Lung (tissue), 11 donors: ENCODE measurements at regions not wholly inside any gene's neighbourhood (a gene's known extent, or its start where the extent isn't known, plus 50 kb on each side); places are given as distances from the start of the nearest gene placed in this dataset.

Experiments
- ATAC-seq: fragments of 200-7000 bp; cut with Tn5 transposase; one replicate; pipeline ENCODE4 v1.9.1; 2020; ENCODE audit warnings: moderate number of reproducible peaks; ENCODE audit not compliant: insufficient read depth, low FRiP score
- DNase-seq, 3 donors: peaks; one replicate each; pipeline ENCODE4 v3.0.0-alpha.2; 2013 to 2017
- H3K27ac ChIP-seq, 2 donors: one replicate each; pipeline ENCODE4 v1.5.1; 2013; ENCODE audit warnings: mild to moderate bottlenecking in 2 of 2, moderate library complexity in 2 of 2, control low read depth in 1 of 2, inconsistent platforms in 1 of 2, low read depth in 1 of 2, low read length in 1 of 2
- H3K27me3 ChIP-seq, 3 donors: one replicate each; pipeline ENCODE4 v1.5.1; 2013; ENCODE audit warnings: low read length in 2 of 3; ENCODE audit not compliant: control insufficient read depth in 3 of 3, insufficient read depth in 3 of 3
- H3K36me3 ChIP-seq, 4 donors: one replicate each; pipeline ENCODE4 v1.5.1; 2013; ENCODE audit warnings: low read length in 4 of 4, mild to moderate bottlenecking in 1 of 4, moderate library complexity in 1 of 4; ENCODE audit not compliant: control insufficient read depth in 4 of 4, insufficient read depth in 4 of 4
- H3K4me1 ChIP-seq, 5 donors: one replicate each; pipeline ENCODE4 v1.5.1; 2013; ENCODE audit warnings: low read length in 5 of 5, mild to moderate bottlenecking in 2 of 5, moderate library complexity in 1 of 5; ENCODE audit not compliant: control insufficient read depth in 5 of 5, insufficient read depth in 5 of 5
- H3K4me3 ChIP-seq: one replicate; pipeline ENCODE4 v1.5.1; 2013; ENCODE audit warnings: mild to moderate bottlenecking, control low read depth, moderate library complexity
- H3K9ac ChIP-seq, 2 donors: one replicate each; pipeline ENCODE4 v1.5.1; 2013; ENCODE audit warnings: low read length in 2 of 2, control low read depth in 1 of 2; ENCODE audit not compliant: insufficient read depth in 1 of 2
- H3K9me3 ChIP-seq, 4 donors: one replicate each; pipeline ENCODE4 v1.5.1; 2013; ENCODE audit warnings: low read length in 3 of 4, mild to moderate bottlenecking in 1 of 4, moderate library complexity in 1 of 4; ENCODE audit not compliant: control insufficient read depth in 4 of 4, insufficient read depth in 3 of 4
- WGBS, 2 donors: extraction: QIAGEN DNeasy Blood & Tissue Kit; methylation state at CpG; one replicate each; pipeline ENCODE4 v1.1.7; 2013; 5-methylcytosine and 5-hydroxymethylcytosine counted together
- TF ChIP-seq, protein P1 (sequence below): IDR thresholded peaks from 2 replicates; pipeline ENCODE4 v1.5.1; 2012; ENCODE audit warnings: mild to moderate bottlenecking; ENCODE audit errors: control extremely low read depth, extremely low read depth
- donor health status: control.
- donor health status: control.
- donor health status: Bipolar disorder and iron deficiency.
- donor health status: healthy.
- donor health status: DM: yes; HTN: yes; CAD: no.

- Histone ChIP-seq H3K9me3 (no peaks in the 10 kb centered on the region), H3K36me3 (no peaks in the 10 kb centered on the region), H3K27ac (no peak overlapping the region), H3K27me3 (no peaks in the 10 kb centered on the region), H3K9ac (no peak overlapping the region), H3K4me3 (no peak overlapping the region), H3K4me1 (peaks cover 0 to 2% (median 0%) of the 10 kb centered on the region in 5 donors)
- TF ChIP-seq, protein P1, sequence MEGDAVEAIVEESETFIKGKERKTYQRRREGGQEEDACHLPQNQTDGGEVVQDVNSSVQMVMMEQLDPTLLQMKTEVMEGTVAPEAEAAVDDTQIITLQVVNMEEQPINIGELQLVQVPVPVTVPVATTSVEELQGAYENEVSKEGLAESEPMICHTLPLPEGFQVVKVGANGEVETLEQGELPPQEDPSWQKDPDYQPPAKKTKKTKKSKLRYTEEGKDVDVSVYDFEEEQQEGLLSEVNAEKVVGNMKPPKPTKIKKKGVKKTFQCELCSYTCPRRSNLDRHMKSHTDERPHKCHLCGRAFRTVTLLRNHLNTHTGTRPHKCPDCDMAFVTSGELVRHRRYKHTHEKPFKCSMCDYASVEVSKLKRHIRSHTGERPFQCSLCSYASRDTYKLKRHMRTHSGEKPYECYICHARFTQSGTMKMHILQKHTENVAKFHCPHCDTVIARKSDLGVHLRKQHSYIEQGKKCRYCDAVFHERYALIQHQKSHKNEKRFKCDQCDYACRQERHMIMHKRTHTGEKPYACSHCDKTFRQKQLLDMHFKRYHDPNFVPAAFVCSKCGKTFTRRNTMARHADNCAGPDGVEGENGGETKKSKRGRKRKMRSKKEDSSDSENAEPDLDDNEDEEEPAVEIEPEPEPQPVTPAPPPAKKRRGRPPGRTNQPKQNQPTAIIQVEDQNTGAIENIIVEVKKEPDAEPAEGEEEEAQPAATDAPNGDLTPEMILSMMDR: no peak
- 91 to 92% methylated on average over 7 of the region's 7 CpGs for WGBS, 2 donors
- DNase-seq: no peak
- ATAC-seq: no peak
These were observed 273.2 kb downstream of the SMARCA2 start for GRCh38 chr9:2288309-2288708.

DNA sequence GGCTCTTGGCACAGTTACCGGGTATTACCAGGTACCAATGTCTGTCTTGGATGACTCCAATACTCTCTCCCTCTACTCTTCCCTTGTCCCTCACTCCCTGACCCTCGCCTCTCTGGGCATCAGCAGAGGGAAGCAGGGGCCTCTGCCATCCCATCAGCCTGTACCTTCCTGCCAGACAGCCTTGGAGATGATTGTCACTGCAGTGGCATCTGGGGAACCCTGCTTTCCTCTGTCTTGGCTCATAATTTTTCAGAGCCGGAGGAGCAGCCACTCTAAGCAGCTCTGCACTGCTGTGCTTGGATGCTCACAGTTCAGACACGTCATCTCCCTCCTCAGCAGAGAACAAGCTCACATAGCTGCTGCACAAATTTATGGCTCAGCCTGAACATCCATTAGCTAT is 274.1 kb downstream of the SMARCA2 start:
- Histone ChIP-seq H3K9ac (no peak overlapping the region), H3K36me3 (no peaks in the 10 kb centered on the region), H3K27me3 (no peaks in the 10 kb centered on the region), H3K4me1 (peaks cover 0 to 2% (median 0%) of the 10 kb centered on the region in 5 donors), H3K27ac (no peak overlapping the region), H3K4me3 (no peak overlapping the region), H3K9me3 (no peaks in the 10 kb centered on the region)
- DNase-seq (no peak), ATAC-seq (no peak)
- 83 to 91% methylated on average over 4 of the region's 4 CpGs for WGBS, 2 donors
- TF ChIP-seq, protein P1: no peak

- ATAC-seq (no peak), DNase-seq (peak in 1 of 3 donors; percentile 39)
- H3K27ac ChIP-seq: no peak overlapping the region
- TF ChIP-seq, protein P1: no peak
- H3K27me3 ChIP-seq: no peaks in the 10 kb centered on the region
- no peak overlapping the region for H3K9ac ChIP-seq
- no peak overlapping the region for H3K4me3 ChIP-seq
- WGBS, 2 donors: 74 to 85% methylated on average over 1 of the region's 1 CpG
- H3K36me3 ChIP-seq: no peaks in the 10 kb centered on the region
- H3K9me3 ChIP-seq: no peaks in the 10 kb centered on the region
- H3K4me1 ChIP-seq: peaks cover 0 to 2% (median 0%) of the 10 kb centered on the region in 5 donors
These were observed 275.2 kb downstream of the SMARCA2 start for GRCh38 chr9:2290382-2290781.

GRCh38 chr9:2291980-2292704 is 277.0 kb downstream of the SMARCA2 start:
- Histone ChIP-seq H3K9ac (no peak overlapping the region), H3K27ac (no peak overlapping the region), H3K4me3 (no peak overlapping the region), H3K36me3 (no peaks in the 10 kb centered on the region), H3K27me3 (no peaks in the 10 kb centered on the region), H3K4me1 (peaks cover 0 to 2% (median 0%) of the 10 kb centered on the region in 5 donors), H3K9me3 (no peaks in the 10 kb centered on the region)
- DNase-seq: peak in 2 of 3 donors; percentile 64 to 75
- no peak for ATAC-seq
- TF ChIP-seq, protein P1: no peak
- 79 to 86% methylated on average over 8 of the region's 8 CpGs for WGBS, 2 donors
